GM12878 (cell line): ENCODE measurements at regions not wholly inside any gene's neighbourhood (a gene's known extent, or its start where the extent isn't known, plus 50 kb on each side); places are given as distances from the start of the nearest gene placed in this dataset.
A peak's percentile ranks its signal among the peaks of the same experiment; 100 is the strongest.

Experiments used
- ATAC-seq: fragments of 200-7000 bp; cut with Tn5 transposase; 3 replicates; pipeline ENCODE4 v1.9.1; 2020; ENCODE audit warnings: mild to moderate bottlenecking, moderate library complexity
- BruUV-seq: library from RNA; stranded (reverse); fragments of 400-500 nt; replicated peaks from 2 replicates; lab custom pipeline; 2021; lab: Mats Ljungman, UMichigan
- CTCF ChIA-PET: fragments of 300-600 bp; sonication (Branson Sonifier 250); formaldehyde crosslinking; extraction: SDS; loops from one replicate; lab custom pipeline; 2021; ENCODE audit warnings: inconsistent platforms; lab: Yijun Ruan, JAX
- POLR2A ChIA-PET: fragments of 350-600 bp; formaldehyde crosslinking; extraction: SDS; loops from one replicate; lab custom pipeline; 2021; ENCODE audit warnings: inconsistent platforms; lab: Charles Lee
- RAD21 ChIA-PET: fragments of 300-600 bp; sonication (Branson Sonifier 250); formaldehyde crosslinking; loops from one replicate; lab custom pipeline; 2023; ENCODE audit warnings: antibody characterized with exemption; ENCODE audit not compliant: unreplicated experiment; lab: Charles Lee
- SMC1A ChIA-PET: fragments of 300-600 bp; sonication (Branson Sonifier 250); formaldehyde crosslinking; loops from one replicate; lab custom pipeline; 2023; ENCODE audit not compliant: unreplicated experiment, uncharacterized antibody; lab: Charles Lee
- DNase-seq: peaks from one replicate; pipeline ENCODE4 v3.0.0-alpha.2; 2011; ENCODE audit warnings: low read depth, low spot score
- FAIRE-seq: peaks from 3 replicates; lab custom pipeline; 2011; peaks lifted over from hg19 to GRCh38; lab: Jason Lieb, UNC
- H2AFZ ChIP-seq: 2 replicates; pipeline ENCODE4 v1.6.0; 2011; ENCODE audit warnings: low read depth, low read length, control low read depth; ENCODE audit not compliant: control insufficient read depth
- H3K27ac ChIP-seq: 2 replicates; pipeline ENCODE4 v1.5.1; 2011; ENCODE audit warnings: control low read depth; ENCODE audit not compliant: control insufficient read depth, insufficient read depth
- H3K27me3 ChIP-seq, 2 experiments: replicated peaks in 1 of 2; 2 replicates each; pipeline versions ENCODE4 v1.6.0 to v1.6.1; 2011; ENCODE audit warnings: low read length in 1 of 2; ENCODE audit not compliant: control insufficient read depth in 2 of 2, insufficient read depth in 2 of 2
- H3K36me3 ChIP-seq, 2 experiments: 2 replicates each; pipeline ENCODE4 v1.5.1; 2011; ENCODE audit warnings: low read length in 1 of 2; ENCODE audit not compliant: control insufficient read depth in 2 of 2, insufficient read depth in 2 of 2
- H3K4me1 ChIP-seq: 2 replicates; pipeline ENCODE4 v1.6.1; 2011; ENCODE audit warnings: mild to moderate bottlenecking, low read length, moderate library complexity, mixed read lengths; ENCODE audit not compliant: control insufficient read depth, insufficient read depth
- H3K4me2 ChIP-seq: 2 replicates; pipeline ENCODE4 v1.6.0; 2011; ENCODE audit warnings: control low read depth; ENCODE audit not compliant: control insufficient read depth, insufficient read depth
- H3K4me3 ChIP-seq: fragments of 200-600 bp; sonication (generic); 2 replicates; pipeline ENCODE4 v1.5.1; 2016
- H3K79me2 ChIP-seq: 2 replicates; pipeline ENCODE4 v1.6.0; 2011; ENCODE audit warnings: low read length; ENCODE audit not compliant: control insufficient read depth, insufficient read depth
- H3K9ac ChIP-seq: 2 replicates; pipeline ENCODE4 v1.8.0; 2011; ENCODE audit warnings: low read length, control low read depth, mixed read lengths; ENCODE audit not compliant: control insufficient read depth, insufficient read depth
- H3K9me3 ChIP-seq: replicated peaks from 3 replicates; pipeline ENCODE4 v1.5.1; 2011; ENCODE audit warnings: mild to moderate bottlenecking, low read length; ENCODE audit not compliant: control insufficient read depth, insufficient read depth
- H4K20me1 ChIP-seq: 2 replicates; pipeline ENCODE4 v1.6.0; 2011; ENCODE audit not compliant: control insufficient read depth, insufficient read depth
- ATF7 ChIP-seq: fragments of 450-650 bp; IDR thresholded peaks from 2 replicates; pipeline ENCODE4 v1.6.1; 2016; ENCODE audit warnings: low read depth, mild to moderate bottlenecking
- CREB1 ChIP-seq: IDR thresholded peaks from 2 replicates; pipeline ENCODE4 v1.6.1; 2012; ENCODE audit warnings: low read depth, mild to moderate bottlenecking, inconsistent platforms
- MYC ChIP-seq: IDR thresholded peaks from 2 replicates; pipeline ENCODE4 v1.6.1; 2011; ENCODE audit warnings: mild to moderate bottlenecking, low read length, moderate library complexity, inconsistent platforms; ENCODE audit not compliant: insufficient read depth, insufficient replicate concordance, insufficient read length, severe bottlenecking
- NBN ChIP-seq: fragments of 450-650 bp; IDR thresholded peaks from 2 replicates; pipeline ENCODE4 v1.6.1; 2016
- RELB ChIP-seq: fragments of 450-650 bp; IDR thresholded peaks from 2 replicates; pipeline ENCODE4 v1.6.1; 2017; ENCODE audit warnings: low read depth, mild to moderate bottlenecking, moderate library complexity
- TCF3 ChIP-seq: IDR thresholded peaks from 2 replicates; pipeline ENCODE4 v1.6.1; 2012; ENCODE audit warnings: low read depth, mild to moderate bottlenecking, low read length, borderline replicate concordance; ENCODE audit not compliant: insufficient read depth
- ZBTB11 ChIP-seq: fragments of 450-650 bp; formaldehyde crosslinking; IDR thresholded peaks from 2 replicates; pipeline ENCODE4 v1.5.0; 2022; ENCODE audit warnings: mild to moderate bottlenecking, missing genetic modification characterization
- ZNF217 ChIP-seq: fragments of 450-650 bp; IDR thresholded peaks from 2 replicates; pipeline ENCODE4 v1.6.1; 2017; ENCODE audit warnings: antibody characterized with exemption, mild to moderate bottlenecking
- WGBS: methylation state at CpG from one replicate; pipeline ENCODE4 v1.1.6; 2016; ENCODE audit warnings: low lambda C conversion rate; ENCODE audit not compliant: insufficient replicate concordance, insufficient coverage; ENCODE audit errors: missing lambda C conversion rate; 5-methylcytosine and 5-hydroxymethylcytosine counted together
- in situ Hi-C: fragments of 300-500 bp; cut with MboI; formaldehyde crosslinking; loops from 9 replicates; pipeline ENCODE4 v1.14.3; 2018; ENCODE audit warnings: mixed read lengths
- intact Hi-C: fragments of 100-400 bp; cut with micrococcal nuclease; formaldehyde crosslinking; loops from one replicate; pipeline ENCODE4 v1.14.2; 2022; ENCODE audit not compliant: unreplicated experiment
- TF ChIP-seq, protein P1 (sequence below): fragments of 450-650 bp; IDR thresholded peaks from 2 replicates; pipeline ENCODE4 v1.6.1; 2017; ENCODE audit warnings: mild to moderate bottlenecking, moderate library complexity

GRCh38 chr2:234308073-234308812, 188.6 kb downstream of the ARL4C start:
- 84% methylated on average over 7 of the region's 7 CpGs for WGBS
- H3K27ac ChIP-seq: no peak overlapping the region; the same call in 1 of the 2 replicates
- in situ Hi-C loops: loop anchor here (5.0 kb wide), 1 partner anchor 179 kb away; no protein-coding TSS in a partner anchor
- TSS peak; percentile 97 for BruUV-seq
- DNase-seq (no peak), ATAC-seq (no peak), FAIRE-seq (no peak)
- H3K79me2 ChIP-seq: no peaks in the 10 kb centered on the region
- CTCF ChIA-PET: interaction anchor here (0.7 to 1.3 kb wide), 3 partner anchors 18 to 237 kb away, joined by 3 read pairs; no protein-coding TSS in a partner anchor
- intact Hi-C loops: loop anchor here (1.0 kb wide), 1 partner anchor 16 kb away; no protein-coding TSS in a partner anchor
- H3K27me3 ChIP-seq: no peaks in the 10 kb centered on the region
- H3K9ac ChIP-seq: no peak overlapping the region
- POLR2A ChIA-PET: interaction anchor here (1.8 kb wide), 1 partner anchor 15 kb away, joined by 4 read pairs; no protein-coding TSS in a partner anchor
- no peak overlapping the region for H3K4me2 ChIP-seq
- H3K4me1 ChIP-seq: peaks cover 6% of the 10 kb centered on the region; the same call in 1 of the 2 replicates
- no peaks in the 10 kb centered on the region for H3K36me3 ChIP-seq
- no peak overlapping the region for H3K4me3 ChIP-seq
- SMC1A ChIA-PET: interaction anchor here (0.6 to 2.4 kb wide), 3 partner anchors 11 to 179 kb away, joined by 3 to 9 read pairs (median 3); no protein-coding TSS in a partner anchor
- no peak overlapping the region; the same call in 1 of the 2 replicates for H2AFZ ChIP-seq
- no peaks in the 10 kb centered on the region for H4K20me1 ChIP-seq
- RAD21 ChIA-PET: interaction anchor here (0.9 to 1.0 kb wide), 2 partner anchors 16 to 17 kb away, joined by 3 to 4 read pairs; no protein-coding TSS in a partner anchor
- no peaks in the 10 kb centered on the region; the same call in 2 of the 3 replicates for H3K9me3 ChIP-seq
- no peak for TF ChIP-seq NBN
- TF ChIP-seq MYC: no peak
- no peak for TF ChIP-seq RELB
- no peak for TF ChIP-seq ZBTB11 (CRISPR knock-in tag)
- TF ChIP-seq, protein P1, sequence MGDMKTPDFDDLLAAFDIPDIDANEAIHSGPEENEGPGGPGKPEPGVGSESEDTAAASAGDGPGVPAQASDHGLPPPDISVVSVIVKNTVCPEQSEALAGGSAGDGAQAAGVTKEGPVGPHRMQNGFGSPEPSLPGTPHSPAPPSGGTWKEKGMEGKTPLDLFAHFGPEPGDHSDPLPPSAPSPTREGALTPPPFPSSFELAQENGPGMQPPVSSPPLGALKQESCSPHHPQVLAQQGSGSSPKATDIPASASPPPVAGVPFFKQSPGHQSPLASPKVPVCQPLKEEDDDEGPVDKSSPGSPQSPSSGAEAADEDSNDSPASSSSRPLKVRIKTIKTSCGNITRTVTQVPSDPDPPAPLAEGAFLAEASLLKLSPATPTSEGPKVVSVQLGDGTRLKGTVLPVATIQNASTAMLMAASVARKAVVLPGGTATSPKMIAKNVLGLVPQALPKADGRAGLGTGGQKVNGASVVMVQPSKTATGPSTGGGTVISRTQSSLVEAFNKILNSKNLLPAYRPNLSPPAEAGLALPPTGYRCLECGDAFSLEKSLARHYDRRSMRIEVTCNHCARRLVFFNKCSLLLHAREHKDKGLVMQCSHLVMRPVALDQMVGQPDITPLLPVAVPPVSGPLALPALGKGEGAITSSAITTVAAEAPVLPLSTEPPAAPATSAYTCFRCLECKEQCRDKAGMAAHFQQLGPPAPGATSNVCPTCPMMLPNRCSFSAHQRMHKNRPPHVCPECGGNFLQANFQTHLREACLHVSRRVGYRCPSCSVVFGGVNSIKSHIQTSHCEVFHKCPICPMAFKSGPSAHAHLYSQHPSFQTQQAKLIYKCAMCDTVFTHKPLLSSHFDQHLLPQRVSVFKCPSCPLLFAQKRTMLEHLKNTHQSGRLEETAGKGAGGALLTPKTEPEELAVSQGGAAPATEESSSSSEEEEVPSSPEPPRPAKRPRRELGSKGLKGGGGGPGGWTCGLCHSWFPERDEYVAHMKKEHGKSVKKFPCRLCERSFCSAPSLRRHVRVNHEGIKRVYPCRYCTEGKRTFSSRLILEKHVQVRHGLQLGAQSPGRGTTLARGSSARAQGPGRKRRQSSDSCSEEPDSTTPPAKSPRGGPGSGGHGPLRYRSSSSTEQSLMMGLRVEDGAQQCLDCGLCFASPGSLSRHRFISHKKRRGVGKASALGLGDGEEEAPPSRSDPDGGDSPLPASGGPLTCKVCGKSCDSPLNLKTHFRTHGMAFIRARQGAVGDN: no peak
- no peak for TF ChIP-seq ZNF217
- no peak for TF ChIP-seq ATF7
- no peak for TF ChIP-seq TCF3
- TF ChIP-seq CREB1: no peak
